ENCODE measurements at regions not wholly inside any gene's neighbourhood (a gene's known extent, or its start where the extent isn't known, plus 50 kb on each side); places are given as distances from the start of the nearest gene placed in this dataset.
"Not testable (repeated sequence)": the region's sequence is repeated elsewhere in the genome, so short reads cannot be mapped to it uniquely, and the experiment has no call there.

DNA sequence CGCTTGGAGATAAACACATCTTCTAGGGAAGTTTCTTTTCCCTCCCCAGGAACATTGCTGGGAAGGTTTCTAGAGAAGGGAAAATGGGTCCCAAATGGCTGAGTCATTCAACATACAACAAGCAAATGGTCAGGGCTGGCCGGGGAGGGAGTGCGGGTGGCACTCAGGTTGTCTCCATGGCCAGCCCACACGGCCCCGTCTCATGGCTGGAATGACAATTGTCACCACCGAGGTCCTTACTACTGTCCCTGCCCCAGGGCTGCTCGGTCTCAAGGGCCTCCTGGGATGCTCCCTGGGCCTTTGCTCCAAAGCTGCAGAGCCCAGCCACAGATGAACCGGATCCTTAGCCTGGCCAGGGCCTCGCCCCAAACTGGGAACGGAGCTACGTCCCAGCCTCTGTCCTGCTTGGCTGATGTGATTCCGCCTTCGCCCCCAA is 121.9 kb downstream of the FGF18 start:
- FAIRE-seq (no peak), DNase-seq (ENCODE audit: low spot score) (no peak)

DNA sequence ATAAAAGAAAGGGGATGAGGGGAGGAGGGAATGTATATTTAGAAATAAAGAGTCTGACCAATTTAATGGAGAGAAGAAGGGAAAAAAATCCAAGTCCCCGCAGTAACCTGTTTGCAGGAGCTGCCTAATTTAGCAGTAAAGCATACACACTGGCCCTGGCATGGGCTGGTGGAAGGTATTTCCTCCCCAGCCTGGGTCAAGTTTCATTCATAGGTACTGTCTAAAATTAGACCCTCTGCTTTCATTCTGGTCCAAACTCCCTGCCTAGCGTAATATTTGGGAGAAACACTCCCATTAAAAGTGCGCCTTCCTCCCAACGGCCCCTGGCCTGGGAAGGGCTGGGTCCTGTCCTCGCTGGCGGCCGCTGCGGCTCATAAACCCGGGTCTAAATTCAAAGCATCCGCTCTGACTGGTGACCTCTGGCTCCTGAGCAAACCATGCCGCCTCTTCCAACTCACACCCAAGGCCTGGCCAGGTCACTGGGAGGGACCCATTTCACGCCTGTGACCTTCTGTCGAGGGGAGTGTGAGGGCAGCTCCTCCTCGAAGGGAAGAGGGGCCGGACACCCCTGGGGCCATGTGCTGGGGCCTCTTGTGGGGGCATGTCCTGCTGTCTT is 123.2 kb downstream of the FGF18 start:
- DNase-seq (ENCODE audit: low spot score), result no peak
- FAIRE-seq, result no peak

DNA sequence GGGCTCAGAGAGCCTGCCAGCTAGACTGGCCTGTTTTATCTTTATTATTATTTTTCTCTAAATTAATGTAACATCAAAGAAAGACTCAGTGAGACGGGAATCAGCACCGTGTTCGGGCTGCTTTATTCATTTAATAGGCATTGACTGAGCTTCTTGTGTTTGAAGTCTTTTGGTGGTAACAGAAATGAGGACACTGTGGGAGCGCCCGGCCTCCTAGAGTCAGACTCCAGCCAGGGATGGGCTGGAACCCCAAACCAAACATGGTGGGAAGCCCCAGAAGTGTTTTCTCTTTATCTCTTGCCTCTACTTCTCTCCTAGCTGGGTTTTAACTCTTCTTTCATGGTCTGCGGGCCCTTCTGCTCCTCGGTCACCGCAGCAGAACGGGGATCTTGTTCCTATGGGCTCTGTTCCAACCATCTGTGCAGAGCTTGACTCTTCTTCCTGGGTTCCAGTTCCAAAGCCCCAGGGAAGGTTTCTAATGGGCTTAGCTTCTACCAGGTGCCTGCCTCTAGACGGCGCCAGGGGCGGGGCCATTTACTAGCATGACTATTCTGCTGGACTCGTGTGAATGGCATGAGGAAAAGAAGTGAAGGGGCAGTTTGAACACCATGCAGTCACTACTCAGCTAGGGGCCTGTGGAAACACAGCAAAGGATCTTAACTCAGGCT is 123.8 kb downstream of the FGF18 start:
- DNase-seq (ENCODE audit: low spot score) (no peak), FAIRE-seq (no peak)

DNA sequence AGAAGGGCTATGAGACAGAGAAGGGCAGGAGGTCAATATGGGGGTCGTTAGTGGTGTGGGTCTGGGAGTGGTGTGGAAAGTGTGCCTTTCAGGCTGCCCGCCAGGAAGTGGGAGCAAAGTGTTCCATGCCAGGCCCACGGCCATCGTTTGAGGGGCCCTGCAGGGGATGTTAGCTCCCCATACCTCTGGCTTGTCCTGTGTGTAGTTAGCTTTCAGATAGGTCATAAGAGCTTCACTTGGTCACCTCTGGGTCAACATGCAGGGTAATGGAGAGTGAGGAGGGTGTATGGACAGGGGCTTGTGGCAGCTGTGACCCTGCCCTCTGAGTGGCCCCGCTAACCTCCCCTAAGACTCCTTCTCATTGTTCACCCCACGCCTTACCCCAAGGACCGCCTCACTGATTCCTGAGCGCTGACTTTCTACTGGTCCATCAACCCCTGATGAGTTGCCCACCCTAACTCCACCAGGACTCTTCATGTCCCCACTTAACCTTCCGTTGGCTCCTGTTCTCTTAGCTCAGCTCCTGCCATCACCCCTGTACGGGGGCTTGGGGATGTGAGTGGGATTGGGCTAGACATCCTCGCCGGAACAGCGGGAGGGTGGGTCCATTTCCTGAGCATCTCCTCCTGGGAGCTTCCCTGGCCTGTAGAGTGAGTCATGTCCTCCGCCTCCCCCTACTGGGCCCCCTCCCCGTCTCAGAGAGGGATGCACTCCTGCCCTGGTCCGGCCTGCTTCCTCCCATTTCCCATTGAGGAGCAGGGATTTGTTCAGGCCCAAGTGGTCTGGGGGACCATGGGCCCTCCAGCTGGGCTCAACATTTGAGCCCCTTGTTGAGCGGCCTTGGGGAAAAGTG is 125.7 kb downstream of the FGF18 start:
- FAIRE-seq (no peak), DNase-seq (ENCODE audit: low spot score) (no peak)

DNA sequence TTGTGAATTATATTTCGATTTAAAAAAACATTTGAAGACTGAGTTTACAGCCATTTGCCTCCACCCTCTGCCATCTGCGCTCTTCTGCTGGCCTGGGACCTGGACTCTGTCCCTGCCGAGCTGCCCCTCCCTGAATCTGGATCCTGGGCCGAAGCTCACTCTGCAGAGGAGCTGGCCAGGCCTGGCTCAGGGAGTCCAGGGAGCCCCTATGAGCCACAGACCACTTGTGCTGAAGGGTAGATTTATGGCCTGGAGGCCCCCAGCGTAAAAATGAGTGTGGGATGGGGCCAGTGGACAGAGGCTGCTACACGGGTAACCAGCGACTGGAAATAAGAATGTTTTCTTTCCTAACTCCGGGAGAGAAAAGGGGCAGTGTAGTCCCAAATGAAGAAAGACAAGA is 129.8 kb downstream of the FGF18 start:
- FAIRE-seq (no peak), DNase-seq (ENCODE audit: low spot score) (no peak)

DNA sequence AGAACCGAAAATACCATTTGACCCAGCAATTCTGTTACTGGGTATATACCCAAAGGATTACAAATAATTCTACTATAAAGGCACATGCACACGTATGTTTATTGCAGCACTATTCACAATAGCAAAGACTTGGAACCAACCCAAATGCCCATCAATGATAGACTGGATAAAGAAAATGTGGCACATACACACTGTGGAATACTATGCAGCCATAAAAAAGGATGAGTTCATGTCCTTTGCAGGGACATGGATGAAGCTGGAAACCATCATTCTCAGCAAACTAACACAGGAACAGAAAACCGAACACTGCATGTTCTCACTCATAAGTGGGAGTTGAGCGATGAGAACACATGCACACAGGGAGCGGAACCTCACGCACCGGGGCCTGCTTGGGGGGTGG is 134.4 kb downstream of the FGF18 start:
- not testable (repeated sequence) for FAIRE-seq; DNase-seq (ENCODE audit: low spot score)

DNA sequence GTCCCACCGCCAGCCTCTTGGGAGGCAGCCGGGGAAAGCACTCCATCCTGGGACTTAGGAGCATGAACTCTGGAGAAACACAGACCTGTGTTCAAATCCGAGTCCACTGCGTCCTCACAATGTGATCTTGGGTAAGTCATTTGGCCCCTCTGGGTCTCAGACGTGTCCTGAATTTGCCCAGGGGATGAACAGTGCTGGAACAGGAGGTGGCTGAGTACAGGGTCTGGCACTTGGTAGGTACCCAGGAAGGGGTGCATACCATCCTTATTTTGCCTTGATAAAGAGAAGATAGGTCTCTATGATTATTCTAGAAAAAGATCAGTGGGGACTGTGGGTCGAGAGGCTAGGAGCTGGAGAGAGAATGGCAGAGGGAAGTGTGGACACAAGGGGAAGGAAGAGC is 135.7 kb downstream of the FGF18 start:
- FAIRE-seq (no peak), DNase-seq (ENCODE audit: low spot score) (no peak)

DNA sequence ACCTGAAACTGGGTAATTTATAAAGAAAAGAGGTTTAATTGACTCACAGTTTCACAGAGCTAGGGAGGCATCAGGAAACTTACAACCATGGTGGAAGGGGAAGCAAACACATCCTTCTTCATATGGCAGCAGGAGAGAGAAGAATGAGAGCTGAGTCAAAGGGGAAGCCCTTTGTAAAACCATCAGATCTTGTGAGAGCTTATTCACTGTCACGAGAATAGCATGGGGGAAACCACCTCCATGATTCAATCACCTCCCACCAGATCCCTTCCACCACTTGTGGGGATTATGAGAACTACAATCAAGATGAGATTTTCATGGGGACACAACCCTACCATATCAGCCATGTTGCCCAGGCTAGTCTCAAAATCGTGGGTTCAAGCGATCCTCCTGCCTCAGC is 143.4 kb downstream of the FGF18 start:
- FAIRE-seq (no peak), DNase-seq (ENCODE audit: low spot score) (no peak)

DNA sequence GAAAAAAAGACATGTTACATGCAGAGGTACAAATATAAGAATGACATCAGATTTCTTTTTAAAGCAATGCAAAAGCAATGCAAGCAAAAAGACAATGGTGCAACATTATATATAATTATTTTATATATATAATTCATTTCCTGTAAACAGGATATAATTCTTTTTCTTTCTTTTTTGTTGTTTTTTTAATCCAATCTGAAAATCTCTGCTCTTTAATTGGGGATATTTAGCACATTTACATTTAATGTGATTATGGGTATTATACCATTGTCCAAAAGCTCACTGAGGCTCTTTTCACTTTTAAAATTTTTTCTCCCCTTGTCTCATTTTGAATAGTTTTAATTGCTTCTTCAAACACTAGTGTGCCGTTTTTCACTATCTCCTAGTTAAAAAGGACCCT is 148.9 kb downstream of the FGF18 start:
- FAIRE-seq (no peak), DNase-seq (ENCODE audit: low spot score) (no peak)

DNA sequence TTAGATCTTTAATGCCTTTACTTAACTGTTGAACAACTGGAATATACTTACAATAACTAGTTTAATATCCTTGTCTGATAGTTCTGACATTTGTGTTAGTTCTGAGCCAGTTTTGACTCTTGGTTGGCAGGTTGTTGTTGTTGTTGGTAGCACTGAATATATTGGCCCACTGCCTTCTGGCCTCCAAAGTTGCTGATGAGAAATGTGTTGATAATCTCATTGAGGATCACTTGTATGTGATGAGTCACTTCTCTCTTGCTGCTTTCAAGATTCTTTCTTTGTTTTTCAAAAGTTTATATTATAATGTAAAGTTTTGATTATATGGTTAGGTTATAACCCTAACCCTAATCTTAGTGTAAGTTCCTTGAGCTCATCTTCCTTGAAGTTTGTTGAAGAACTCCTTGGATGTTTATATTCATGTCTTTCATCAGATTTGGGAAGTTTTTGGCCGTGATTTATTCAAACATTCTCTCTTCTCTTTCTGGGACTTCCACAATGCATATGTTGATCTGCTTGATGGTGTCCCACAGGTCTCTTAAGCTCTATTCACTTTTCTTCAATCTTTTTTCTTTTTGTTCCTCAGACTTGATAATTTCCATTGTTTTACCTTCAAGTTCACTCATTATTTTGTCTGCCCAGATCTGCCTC is 149.7 kb downstream of the FGF18 start:
- DNase-seq (ENCODE audit: low spot score) (no peak), FAIRE-seq (no peak)

DNA sequence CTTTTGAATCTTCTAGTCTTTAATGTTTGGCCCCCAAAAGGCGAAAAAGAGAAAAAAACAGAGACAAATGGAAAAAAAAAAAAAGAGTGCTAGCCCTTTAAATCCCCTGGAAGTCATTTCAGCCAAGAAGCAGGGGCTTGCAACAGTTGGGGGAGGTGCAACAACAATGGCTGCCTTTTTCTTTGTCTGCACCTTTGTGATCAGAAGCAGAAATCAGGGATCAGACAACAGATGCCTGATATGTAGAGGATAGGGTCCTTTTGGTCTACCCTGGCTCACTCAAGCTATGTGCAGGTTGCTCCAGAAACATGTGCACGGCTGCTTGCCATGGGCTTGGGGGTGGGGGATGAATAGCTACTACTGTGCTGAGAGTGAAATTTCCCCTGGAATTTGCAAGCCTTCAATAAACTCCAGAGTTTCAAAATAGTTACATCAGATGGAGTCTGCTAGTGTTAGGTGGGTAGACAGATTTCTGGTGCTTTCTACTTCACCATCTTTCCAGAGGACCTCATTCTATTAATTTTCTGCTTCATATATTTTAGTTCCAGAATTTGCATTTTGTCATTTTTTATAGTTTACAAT is 150.9 kb downstream of the FGF18 start:
- no peak for DNase-seq (ENCODE audit: low spot score)
- FAIRE-seq, result no peak

DNA sequence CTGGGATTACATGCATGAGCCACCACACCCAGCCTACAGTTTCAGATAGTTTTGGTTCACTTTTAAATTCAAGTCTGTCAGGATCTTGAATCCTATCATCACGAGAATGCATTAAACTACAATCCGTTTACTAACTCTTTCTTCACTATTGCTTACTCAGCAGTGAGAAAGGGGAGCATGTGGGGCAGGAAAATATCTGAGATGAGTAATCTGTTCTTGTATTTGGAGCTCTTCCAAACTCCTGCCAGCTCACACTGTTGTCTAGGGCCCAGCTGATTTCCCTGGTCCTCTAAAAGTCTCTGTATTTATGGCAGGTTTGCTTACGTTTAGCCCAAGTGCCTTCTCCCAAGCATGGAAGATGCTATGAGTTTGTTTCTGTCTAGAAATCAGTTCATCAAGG is 152.2 kb downstream of the FGF18 start:
- FAIRE-seq, result peak; percentile 76
- DNase-seq (ENCODE audit: low spot score), result peak; percentile 72

DNA sequence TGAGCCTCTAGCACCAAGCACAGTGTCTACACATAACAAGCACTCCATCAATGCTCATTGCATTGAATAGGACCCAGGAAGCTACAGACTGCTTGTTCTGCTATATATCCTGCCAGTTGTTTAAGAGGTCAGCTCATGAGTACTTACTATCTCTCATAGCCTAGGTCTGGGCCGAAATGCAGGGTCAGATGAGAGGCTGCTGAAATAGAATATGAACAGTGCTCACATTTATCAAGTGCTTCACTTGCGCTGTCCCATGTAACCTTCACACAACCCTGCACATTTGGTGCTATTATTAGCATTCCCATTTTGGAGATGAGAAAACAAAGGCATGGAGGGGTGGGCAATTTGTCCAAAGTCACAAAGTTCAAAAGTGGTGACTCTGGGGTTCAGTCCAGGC is 153.6 kb downstream of the FGF18 start:
- FAIRE-seq (no peak), DNase-seq (ENCODE audit: low spot score) (no peak)

DNA sequence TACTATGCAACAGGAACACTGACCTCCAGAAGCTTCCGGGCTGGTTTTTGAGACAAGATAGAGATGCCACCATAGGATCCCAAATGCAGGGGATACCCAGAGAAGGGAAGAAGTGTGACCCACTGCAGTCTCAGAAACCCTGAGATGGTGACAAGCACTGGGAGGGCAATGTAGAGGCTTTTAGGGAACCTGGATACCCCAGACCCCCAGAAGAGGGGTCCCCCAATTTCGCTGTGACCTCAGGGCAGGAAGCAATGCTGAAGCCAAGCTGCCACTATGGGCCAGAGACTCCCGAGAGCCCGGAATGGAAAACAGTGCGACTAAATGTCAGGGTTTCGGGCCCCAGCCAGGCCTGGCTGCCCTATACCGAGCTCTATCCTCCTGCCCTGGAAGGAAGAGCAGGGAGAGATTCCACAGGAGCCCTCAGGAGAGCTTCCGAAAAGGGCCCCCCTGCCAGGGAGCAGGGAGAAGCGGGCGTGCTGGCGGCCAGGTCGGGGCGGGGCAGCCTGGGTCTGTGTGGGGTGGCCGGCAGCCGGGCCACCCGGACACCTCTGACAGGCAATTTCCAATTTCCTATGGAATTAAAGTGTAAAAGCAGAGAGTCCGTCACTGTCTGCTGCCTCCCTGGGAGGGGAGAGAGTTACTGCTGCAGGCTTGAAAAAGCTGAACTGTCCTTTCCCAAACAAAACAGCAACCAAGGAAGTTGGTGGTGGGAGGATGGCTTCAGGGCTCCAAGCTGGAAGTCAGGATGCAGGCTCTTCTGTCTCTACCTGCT is 154.2 kb downstream of the FGF18 start:
- no peak for DNase-seq (ENCODE audit: low spot score)
- no peak for FAIRE-seq

DNA sequence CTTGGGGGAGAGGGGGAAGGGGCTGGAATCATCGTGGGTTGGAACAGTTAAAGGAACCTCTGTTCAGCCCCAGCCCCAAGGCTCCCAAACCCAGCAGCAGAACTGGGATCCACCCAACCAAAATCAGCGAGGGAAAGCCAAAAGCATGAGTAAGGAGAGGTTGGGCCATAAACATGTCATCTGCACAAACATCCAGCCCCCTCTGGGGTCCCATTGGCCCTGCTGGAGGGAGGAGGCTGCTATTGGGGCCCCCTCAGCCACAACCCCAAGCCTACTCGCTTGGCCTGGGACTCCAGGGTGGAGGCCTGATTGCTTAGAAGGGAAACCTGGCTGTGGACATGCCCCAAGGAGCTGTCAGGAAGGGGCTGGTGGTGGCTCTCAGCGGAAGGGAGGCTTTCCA is 154.9 kb downstream of the FGF18 start:
- FAIRE-seq (no peak), DNase-seq (ENCODE audit: low spot score) (no peak)

DNA sequence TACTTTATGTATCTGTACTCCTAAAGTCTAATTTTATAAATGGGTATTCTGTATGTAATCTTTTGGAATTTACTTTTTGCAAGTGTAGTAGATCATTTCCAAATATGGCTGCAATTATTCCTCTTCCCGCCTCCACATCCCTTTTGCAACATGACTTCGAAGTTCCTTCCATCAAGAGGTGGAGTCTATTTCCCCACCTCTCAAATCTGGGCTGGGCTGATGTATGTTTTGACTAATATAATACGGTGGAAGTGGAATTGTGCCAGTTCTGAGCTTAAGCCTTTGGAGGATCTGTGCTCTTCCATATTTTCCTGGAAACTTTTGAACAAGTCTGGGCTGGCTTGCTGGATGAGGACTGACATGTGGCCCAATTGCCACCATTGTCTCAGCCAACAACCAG is 155.9 kb downstream of the FGF18 start:
- FAIRE-seq, result no peak

DNA sequence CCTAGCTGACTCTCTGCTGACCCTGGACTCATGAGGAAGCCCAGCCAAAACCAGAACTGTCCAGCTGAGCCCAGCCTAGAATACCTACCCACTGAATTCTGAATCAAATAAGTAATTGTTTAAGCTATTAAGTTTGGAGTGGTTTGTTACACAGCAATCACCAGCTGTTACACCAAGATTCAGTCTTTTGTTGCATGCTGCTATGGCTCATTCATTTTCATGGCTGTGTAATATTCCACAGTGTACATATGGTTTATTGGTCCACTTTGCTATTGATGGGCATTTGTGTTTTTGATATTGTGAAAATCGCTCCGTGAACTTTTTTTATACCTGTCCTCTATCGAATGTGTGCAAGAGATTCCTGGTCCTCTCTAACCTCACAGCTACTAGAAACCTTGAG is 156.4 kb downstream of the FGF18 start:
- DNase-seq (ENCODE audit: low spot score) (no peak), FAIRE-seq (no peak)

More for the DNA sequence above, 155.9 kb downstream of the FGF18 start:
- no peak for DNase-seq (ENCODE audit: low spot score)

DNA sequence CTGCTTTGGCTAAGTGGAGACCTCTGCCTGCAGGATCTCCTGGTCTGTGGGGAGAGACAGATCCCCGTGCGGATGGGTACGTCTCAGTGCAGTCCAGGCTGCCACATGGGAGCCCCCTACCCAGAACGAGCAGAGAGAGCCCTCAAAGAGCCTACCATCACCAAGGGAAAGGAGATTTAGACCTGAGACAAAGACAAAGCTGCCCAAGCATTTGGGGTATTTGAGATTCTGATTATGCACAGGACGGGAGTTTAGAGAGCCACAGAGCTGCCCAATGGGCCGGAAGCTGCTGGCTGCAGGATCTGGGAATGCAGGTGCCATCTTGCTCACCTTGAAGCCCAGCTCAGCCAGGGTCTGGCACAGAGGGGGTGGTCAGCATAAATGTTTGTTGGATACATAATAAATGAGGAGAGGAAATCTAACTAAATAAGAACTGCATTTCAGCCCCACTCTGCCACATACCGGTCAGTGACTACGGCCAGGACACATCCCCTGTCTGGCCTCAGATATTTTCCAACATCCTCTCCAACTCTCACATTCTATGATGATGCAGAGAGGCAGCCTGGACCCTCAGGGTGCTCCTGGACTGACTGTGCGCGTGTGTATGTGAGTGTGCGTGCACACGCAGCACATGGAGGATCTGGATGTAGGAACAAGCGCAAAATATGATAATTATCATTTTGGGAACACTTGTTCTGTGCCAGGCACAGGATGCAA is 157.8 kb downstream of the FGF18 start:
- FAIRE-seq, result no peak
- DNase-seq (ENCODE audit: low spot score), result no peak

DNA sequence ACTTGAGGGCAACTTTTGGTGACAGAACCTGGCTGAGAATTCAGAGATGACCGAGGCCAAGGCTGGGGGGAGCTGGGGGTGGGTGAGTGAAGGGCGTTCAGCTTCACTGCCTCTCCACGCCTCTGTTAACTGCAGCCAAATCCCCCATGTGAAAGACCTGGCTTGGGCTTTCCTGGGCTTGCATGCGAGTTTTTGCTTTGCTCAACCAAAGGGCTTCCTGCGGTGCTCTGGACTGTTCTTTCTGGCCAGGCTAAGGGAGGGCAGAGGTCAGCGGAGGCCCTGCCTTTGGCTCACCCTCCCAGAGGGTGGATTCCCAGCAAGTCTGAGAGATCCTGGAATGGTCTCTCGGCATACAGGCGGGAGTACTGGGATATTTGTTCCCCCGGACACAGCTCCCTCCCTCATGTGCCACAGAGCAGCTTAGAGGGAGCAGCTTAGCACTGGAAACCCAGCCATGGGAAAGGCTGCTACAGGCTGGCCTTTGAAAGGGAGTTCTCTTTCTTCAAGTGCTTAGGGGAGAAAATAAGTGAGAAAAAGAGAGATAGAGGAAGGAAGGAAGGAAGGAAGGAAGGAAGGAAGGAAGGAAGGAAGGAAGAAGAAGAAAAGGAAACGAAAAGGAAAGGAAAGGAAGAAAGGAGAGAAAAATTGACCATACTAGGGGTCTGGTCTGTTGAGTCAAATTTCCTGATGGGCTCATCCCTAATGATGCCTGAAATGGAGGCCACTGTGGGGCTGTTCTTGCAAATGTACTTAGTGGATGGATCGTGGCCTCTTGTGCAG is 158.8 kb downstream of the FGF18 start:
- FAIRE-seq (no peak), DNase-seq (ENCODE audit: low spot score) (no peak)

All from RCC 7860 (cell line).